HG02981 (cell line): ENCODE measurements at regions not wholly inside any gene's neighbourhood (a gene's known extent, or its start where the extent isn't known, plus 50 kb on each side); places are given as distances from the start of the nearest gene placed in this dataset.

ENCODE experiments used
- ATAC-seq: cut with Tn5 transposase; IDR thresholded peaks from one replicate; pipeline ENCODE4 v1.9.1; 2021; ENCODE audit warnings: mild to moderate bottlenecking, moderate library complexity; ENCODE audit not compliant: unreplicated experiment

DNA sequence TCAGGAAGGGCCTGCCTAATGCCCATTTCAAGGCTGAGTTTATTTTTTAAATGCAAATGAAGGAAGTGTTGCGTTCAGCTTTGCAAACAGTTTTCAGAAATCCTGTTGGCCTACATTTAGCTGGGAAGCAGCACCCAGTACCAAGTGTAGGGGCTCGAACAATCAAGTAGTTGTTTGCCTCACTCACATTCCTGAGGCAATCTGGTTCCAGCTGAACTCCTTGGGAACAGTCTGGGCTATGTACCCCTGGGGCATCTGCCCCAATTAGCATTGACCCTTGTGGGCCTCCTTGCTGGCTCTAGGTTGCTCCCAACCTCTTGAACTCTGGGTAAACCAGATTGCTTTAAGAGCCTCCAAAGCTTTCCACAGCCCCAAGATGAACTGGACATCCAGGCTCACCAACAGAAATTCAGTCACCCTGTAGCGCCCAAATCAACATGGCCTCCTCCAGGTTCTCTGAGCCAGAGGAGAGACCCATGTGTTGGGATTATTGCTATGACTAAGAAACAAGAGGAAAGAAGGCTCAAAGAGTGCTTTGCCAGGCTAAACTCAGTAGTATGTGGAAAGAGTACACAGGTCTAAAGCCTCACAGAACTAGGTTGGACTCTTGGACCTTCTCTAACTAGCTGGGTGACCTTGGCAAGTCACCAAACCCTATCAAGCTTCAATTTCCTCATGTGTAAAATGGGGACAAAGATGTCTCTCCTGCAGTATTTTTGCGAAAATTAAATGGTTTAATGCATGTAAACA lies 532.7 kb downstream of the SOX2 start:
- no peak for ATAC-seq

DNA sequence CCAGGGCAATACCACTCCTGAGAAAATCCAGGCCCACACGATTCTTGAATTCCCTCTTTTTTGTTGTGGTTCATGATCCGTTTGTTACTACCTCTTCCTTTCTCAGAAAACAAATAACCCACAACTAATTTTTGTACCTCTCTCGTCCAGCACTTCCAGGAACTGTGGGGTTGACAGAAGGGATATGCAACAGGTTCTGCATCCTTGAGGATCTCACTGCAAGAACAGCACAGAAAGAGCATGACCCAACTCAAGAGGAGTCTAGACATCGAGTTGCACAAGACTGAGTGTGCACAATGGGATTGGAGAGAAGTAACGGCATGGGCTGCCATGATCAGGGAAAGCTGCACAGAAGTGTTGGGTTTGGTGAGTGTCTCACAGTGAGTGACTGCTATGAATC lies 533.3 kb downstream of the SOX2 start:
- no peak for ATAC-seq

DNA sequence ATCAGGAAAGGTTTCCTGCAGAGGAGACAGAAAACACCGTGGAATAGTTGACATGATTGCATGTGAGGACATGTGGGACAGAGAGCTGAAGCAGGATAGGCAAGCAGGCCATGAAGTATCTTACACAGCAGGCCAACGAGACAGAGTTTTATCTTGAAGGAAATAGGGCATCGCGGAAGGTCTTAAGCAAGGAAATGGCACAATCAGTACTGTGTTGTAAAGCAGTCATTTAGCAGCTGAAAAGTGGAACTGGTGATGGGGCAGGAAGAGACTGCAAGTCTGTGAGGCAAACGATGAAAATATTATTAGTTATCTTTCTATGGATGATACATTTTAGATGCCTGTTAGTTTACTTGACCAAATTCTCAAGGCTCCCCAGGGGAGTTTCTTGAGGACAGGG lies 535.1 kb downstream of the SOX2 start:
- ATAC-seq: no peak

DNA sequence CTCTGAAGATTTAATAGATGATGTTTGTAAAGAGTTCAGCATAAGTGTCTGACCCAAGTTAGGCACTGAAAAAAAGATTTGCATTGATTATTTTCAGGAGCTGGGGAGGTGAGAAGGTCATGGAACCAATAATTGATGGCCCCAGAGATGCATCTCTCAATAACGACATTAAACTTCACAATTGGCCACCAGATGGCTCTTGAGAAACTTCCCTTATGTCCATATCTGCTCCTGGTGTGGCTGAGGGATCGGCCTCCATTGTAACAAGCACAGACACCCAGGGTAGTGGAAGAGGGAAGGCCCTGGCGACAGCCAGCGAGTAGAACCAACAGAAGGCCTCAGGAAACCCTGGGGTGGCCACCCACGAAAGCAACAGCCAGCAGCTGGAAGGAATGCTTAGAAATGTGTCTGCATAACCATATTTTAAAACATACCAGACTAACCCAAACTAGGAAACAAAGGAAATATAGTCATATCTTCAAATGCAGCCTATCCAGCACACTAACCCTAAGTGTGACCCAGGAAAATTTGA lies 536.7 kb downstream of the SOX2 start:
- no peak for ATAC-seq

DNA sequence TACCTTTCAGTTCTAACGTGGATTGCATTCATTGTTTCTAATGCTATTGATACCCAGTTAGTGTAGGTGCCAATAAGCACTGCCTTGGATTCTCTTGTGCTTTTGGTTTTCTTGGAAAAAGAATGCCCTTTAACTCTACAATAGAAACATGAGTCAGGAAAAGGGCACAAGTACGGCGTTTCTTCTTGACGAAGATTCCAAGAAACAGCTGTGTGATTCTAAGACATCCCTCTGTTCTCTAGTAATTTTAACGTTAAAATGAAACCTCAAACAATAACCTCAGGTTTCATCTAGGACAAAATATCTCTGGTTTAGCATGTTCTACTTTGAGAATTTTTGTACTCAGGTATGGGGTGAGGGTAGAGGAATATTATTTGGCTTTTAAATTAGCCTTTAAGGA lies 540.5 kb upstream of the ATP11B start:
- ATAC-seq: no peak

DNA sequence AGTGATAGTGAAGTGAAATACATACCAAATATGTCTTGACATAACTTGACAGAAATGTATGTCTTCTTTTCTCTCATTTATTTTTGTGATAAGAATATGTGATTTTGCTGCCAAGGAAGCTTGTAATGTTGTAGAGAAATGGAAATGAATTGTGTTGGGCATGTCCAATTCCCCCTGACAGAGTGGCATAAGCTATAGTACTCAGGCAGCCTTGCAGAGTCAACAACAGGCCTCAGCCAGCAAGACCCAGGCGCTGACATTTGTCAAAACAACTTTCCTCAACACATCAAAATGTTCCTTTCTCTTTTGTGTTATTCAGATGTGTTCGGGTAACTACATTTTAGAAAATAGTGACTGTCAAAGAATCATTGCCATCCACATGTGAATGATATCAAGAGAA lies 538.1 kb upstream of the ATP11B start:
- no peak for ATAC-seq

DNA sequence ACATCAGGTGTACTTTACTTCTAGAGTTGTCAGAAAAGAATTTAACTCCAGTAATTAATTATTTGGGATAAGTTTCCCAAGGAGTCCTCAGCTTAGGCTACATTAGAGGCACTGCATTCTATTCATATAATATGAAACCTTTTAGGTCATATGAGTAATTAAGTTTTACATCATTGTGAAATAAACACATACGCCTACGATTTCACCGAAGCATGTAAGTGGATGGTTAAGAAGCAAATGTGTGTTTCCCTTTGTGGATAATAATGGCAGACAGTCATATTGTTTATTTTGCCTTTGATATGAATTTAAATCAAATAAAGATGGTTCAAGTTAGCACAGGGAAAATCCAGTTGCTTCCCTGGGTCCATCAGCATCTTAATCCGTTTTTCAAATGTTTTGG lies 535.9 kb upstream of the ATP11B start:
- ATAC-seq: no peak

DNA sequence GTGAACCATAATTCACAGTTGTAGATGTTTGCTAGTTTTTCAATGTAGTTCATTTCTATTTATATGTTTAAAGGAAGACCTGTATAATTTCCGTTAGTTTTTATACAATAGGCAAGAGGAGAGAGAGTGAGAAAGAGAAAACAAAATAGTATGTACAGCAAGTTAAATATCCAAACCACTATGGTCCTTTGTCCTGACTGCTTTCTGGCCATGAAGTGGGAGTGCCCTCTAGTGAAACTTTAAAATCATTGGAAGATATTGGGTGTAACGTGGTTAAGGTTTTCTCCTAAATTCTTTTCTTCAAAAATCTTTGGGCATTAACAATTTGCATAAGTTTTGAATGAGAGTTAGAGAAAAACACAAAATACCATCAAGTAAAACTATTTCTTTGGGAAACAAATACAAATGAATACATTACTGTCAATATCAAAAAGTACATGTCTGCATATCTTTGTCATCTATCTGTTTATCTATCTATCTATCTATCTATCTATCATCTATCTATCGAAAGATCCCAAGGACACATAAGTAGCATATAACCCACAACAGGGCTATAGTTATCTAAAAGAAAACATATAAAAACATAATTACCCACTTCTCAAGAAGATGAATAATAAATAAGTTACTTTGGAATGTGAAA lies 534.6 kb upstream of the ATP11B start:
- no peak for ATAC-seq

DNA sequence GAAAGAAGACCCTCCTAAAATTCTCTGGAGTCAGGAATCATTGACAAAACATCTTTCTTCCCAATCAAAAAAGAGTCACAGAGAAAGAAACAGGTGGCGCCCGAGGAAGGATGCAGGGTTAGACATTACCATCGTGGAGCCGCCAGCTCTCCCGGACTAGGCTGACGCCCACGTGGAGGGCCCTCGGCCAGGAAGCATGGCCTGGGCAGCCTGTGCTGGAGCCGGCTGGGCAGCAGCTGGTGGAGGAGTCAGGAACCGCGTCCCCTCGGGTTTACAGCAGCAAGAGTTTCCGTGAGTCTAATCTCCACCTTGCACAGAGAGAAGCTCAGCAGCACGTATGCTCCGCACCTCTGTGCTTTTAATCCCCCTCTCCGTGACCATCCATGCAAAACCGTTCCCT lies 533.7 kb upstream of the ATP11B start:
- no peak for ATAC-seq

DNA sequence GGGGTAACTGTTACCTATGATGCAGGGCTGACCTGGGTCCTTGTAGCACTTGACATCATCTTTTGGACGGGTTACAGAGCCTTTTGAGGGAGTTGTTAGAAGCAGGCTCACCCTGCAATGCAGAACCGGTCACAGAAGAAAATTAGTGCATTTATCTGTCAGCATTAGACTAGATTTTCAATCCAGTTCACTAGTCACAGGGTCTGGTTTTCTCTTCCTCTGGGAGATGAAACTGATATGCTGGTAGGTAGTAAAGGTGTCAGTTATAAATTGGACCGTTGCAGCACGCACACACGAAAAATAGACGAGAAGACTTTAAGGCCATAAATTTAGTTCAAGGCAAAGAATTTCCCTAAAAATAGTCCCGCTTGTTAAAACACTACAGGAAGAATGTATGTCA lies 532.3 kb upstream of the ATP11B start:
- no peak for ATAC-seq

DNA sequence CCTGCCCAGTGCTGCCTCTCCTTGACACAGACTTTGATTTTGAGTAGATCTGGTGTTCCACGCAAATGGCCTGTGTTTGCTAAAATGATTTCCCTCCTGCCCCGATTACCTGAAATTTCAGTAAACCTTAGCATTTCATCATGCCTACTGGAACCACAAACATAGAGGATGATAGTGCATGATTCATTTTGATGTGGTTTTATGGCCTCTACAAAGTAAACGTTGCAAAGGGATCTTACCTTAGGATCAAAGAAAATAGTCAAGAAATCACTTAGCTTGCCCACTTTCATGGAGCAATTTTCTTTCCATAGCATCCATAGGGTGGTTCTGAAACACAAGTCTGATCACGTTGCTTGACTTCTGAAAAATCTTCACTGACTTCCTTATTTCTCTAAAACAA lies 524.6 kb upstream of the ATP11B start:
- ATAC-seq: no peak

DNA sequence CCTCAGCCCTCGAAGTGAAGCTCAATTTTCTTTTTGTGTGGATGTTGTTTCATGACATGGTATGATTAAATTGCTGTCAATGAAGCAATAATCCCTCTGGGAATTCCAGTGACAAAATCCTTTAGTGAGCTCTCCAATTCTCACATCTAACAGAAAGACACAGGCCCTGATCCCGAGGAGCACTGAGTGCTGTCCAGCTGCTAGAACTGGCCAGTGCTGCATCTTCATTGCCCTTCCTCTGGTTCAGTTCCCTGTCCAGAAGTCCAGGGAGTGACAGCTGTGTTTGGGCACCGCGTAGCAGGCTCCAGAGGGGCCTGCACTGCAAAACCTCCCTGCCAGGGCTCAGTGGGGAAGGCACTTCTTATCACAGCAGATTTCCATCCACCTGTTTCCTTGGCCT lies 516.8 kb upstream of the ATP11B start:
- no peak for ATAC-seq

DNA sequence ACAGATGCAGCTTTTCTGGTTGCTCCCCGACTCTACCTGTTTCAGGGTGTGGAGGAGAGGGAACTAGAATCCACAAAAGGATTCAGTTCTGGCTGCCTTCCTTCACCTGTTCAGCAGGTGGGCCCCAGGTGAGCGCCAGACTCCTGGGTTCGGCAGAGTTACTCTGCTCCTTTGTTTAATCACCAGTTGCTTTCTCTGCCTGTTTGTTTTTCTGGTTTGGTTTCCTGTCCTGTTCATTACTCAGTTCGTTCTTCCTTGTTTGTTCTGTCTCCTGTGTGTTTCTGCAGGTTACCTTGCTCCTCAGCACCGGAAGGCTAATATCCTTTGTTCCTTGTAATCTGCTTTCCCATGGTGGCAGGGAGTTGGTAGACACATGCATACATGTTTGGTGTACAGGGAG lies 508.5 kb upstream of the ATP11B start:
- no peak for ATAC-seq

DNA sequence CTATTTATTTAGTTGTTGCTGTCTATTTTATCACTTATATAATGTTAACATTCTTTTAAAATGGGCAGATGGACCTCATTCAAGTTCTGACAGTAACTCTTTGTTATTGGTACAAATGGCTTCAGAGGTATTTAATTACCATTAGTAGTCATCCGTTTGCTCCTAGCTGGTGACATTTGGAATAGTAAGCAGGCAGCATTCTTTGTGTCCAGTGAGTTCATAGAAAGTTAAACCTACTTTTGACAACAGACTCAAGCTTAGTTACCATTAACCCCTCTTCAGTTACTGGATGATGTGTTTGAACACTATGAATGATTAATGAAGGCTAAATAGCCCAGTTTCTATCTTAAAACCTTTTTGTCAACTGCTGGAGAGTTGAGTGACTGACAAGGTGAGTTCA lies 500.7 kb upstream of the ATP11B start:
- no peak for ATAC-seq

DNA sequence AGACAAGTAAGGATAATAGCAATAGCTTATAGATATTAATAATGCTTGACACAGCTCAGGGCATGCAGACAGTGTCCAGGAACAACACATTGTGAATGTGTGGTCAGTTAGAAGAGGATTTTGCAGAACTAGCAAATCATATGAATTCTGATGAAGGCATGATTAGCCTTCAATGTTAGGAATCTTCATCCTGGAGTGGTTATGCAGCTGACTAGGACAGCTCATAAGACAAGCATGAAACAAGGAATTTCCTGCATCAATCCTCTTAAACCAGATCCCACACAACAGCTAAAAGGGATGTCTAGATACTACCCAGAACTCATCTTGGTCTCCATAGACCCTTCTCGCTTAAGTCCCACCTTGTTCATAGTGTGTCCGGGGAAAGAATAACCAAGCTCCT lies 499.0 kb upstream of the ATP11B start:
- no peak for ATAC-seq

DNA sequence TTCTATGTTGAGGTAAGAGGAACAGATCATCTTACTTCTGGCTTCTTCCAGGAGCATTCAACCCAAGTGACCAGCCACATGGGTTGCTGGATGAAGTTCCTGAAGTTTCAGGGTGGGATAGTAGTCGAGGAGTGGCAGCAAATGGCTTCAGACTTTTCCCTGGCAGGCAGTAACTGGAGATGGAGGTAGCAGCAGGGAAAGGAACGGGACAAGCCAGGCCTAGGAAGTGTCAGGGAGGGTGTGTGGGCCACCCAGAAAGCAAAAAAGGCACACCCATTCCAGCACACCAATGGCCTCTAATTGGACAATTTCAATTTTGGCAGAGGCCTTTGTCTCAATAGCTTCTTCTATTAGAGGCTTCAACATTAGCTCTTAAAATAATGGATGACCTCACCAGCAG lies 498.6 kb upstream of the ATP11B start:
- ATAC-seq: no peak

DNA sequence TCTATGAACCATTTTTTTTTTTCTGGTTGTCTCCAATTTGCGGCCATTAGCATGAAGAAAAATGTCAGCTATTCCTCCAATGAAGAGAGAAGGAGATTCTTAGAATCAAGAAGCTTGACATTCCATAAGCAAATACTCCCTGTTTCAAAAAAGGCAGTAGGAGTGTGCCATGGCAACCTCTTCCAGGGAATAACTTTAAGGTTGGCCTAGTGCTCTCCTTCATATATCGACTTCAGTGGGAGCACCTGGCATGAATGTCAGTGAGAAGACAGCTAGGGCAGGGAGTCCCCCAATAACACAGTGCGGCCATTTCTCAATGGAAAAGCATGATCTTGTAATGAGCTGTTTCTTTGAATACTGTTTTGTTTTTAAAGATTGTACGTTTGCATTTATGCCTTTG lies 493.0 kb upstream of the ATP11B start:
- ATAC-seq: no peak

DNA sequence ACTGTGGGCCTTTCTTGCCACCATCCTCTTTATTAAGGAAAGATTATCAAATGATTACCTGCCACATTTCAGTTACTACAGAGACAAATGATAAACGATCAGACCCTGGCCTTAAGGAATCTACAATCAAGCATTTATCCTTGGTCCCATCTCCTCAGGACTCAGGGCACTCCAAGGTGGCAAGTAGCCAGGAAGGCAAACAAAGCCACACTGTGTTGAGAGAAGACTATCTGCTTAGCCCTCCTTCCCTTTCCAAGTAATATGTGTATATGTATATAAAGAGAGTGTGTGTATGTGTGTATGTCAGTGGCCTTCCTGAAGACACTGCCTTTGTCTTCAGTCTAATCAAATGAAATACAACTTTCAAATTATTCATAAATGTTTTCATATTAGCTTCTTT lies 490.1 kb upstream of the ATP11B start:
- no peak for ATAC-seq

DNA sequence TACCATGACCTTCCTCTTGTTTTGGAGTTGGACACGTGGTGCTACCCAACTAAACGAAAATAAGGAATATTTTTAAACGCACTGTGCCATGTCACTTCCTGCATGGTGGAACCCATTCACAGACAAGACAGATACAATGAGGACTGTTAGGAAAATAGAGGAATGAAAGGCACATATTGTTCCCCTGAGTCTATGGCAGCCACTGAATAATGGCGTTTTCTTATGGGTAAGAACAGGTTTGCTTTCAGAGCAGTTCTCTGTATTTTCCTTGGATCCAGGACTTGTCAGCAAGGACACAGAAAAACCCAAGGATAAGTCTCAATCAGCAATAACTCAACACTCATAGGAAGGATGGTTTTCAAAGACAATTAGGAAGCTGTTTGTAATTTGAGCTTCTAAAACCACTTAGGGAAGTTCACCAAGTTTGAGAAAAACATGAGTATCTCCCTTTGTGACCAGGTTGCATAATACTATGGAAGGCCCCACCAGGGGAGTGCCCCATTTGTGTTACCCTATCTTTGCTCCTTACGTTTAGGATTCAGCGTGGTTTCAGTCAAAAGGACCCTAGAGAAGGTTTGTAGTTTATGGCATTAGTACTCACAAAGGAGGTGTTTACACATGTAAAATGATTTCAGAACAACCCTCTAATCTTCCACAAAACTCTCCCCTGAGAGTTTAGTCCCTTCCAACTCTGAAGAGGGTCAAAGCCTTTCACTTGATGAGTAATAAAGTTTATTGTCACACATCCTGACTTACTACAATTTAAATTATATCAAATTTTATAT lies 487.2 kb upstream of the ATP11B start:
- no peak for ATAC-seq

DNA sequence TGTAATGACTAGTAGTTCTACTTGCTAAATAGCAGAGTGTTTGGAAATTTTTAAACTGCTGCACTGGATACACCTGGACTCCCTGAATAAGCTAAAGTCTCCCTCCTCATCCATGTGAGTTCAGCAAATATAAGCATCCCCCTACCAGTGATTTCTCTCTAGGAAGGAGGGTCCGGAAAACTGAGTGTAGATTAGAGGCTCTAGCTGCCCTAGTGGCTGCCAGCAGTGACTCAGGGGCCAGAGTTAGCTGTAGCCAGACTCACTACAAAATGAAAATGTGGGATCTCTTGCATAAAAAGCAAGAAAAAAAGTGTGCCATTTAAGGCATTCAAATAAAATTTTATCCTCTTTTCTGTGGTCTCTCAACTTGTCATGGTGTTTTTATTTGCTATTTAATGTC lies 485.0 kb upstream of the ATP11B start:
- no peak for ATAC-seq

DNA sequence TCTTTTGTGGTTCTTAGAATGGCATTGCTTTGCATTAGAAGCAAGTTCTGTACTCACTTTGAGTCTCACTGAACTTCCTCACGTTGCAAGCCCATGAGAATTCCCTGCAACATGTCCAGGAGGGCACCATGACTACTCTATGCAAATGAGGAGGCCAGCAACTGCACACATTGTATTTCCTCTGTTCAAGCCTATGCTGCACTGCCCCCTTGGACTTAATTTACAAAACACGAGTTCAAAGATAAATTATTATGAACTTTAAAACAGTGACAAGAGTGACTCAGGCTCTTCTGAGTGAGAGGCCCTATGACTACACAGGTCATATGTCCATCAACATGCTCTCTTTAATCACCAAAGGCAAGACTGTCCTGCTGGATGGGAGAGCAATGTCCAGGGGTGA lies 484.2 kb upstream of the ATP11B start:
- ATAC-seq: no peak

DNA sequence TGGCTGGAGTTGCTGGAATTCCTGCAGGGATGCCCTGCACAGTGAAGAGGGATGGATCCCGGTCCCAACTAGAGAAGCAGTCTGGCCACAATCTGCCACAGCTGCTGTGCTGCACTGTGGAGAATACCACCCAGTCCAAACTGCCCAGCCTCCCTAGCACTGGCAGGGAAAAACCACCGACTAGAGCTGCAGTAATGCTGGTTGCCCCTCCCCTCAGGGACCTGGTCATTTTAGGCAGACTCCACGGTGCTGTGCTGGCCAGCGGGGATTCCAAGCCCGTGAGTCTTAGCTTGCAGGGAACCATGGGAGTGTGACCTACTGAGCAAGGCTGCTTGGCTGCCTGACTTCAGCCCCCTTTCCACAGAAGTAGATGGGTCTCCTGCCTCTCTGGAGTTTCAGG lies 478.0 kb upstream of the ATP11B start:
- no peak for ATAC-seq
